GM12878 (cell line): ENCODE measurements at regions not wholly inside any gene's neighbourhood (a gene's known extent, or its start where the extent isn't known, plus 50 kb on each side); places are given as distances from the start of the nearest gene placed in this dataset.

ENCODE experiments used
- ATAC-seq: fragments of 200-7000 bp; cut with Tn5 transposase; 3 replicates; pipeline ENCODE4 v1.9.1; 2020; ENCODE audit warnings: mild to moderate bottlenecking, moderate library complexity
- BruUV-seq: library from RNA; stranded (reverse); fragments of 400-500 nt; replicated peaks from 2 replicates; lab custom pipeline; 2021; lab: Mats Ljungman, UMichigan
- CTCF ChIA-PET: fragments of 300-600 bp; sonication (Branson Sonifier 250); formaldehyde crosslinking; extraction: SDS; loops from one replicate; lab custom pipeline; 2021; ENCODE audit warnings: inconsistent platforms; lab: Yijun Ruan, JAX
- POLR2A ChIA-PET: fragments of 350-600 bp; formaldehyde crosslinking; extraction: SDS; loops from one replicate; lab custom pipeline; 2021; ENCODE audit warnings: inconsistent platforms; lab: Charles Lee
- RAD21 ChIA-PET: fragments of 300-600 bp; sonication (Branson Sonifier 250); formaldehyde crosslinking; loops from one replicate; lab custom pipeline; 2023; ENCODE audit warnings: antibody characterized with exemption; ENCODE audit not compliant: unreplicated experiment; lab: Charles Lee
- SMC1A ChIA-PET: fragments of 300-600 bp; sonication (Branson Sonifier 250); formaldehyde crosslinking; loops from one replicate; lab custom pipeline; 2023; ENCODE audit not compliant: unreplicated experiment, uncharacterized antibody; lab: Charles Lee
- DNase-seq: peaks from one replicate; pipeline ENCODE4 v3.0.0-alpha.2; 2011; ENCODE audit warnings: low read depth, low spot score
- FAIRE-seq: peaks from 3 replicates; lab custom pipeline; 2011; peaks lifted over from hg19 to GRCh38; lab: Jason Lieb, UNC
- H2AFZ ChIP-seq: 2 replicates; pipeline ENCODE4 v1.6.0; 2011; ENCODE audit warnings: low read depth, low read length, control low read depth; ENCODE audit not compliant: control insufficient read depth
- H3K27ac ChIP-seq: 2 replicates; pipeline ENCODE4 v1.5.1; 2011; ENCODE audit warnings: control low read depth; ENCODE audit not compliant: control insufficient read depth, insufficient read depth
- H3K27me3 ChIP-seq, 2 experiments: replicated peaks in 1 of 2; 2 replicates each; pipeline versions ENCODE4 v1.6.0 to v1.6.1; 2011; ENCODE audit warnings: low read length in 1 of 2; ENCODE audit not compliant: control insufficient read depth in 2 of 2, insufficient read depth in 2 of 2
- H3K36me3 ChIP-seq, 2 experiments: 2 replicates each; pipeline ENCODE4 v1.5.1; 2011; ENCODE audit warnings: low read length in 1 of 2; ENCODE audit not compliant: control insufficient read depth in 2 of 2, insufficient read depth in 2 of 2
- H3K4me1 ChIP-seq: 2 replicates; pipeline ENCODE4 v1.6.1; 2011; ENCODE audit warnings: mild to moderate bottlenecking, low read length, moderate library complexity, mixed read lengths; ENCODE audit not compliant: control insufficient read depth, insufficient read depth
- H3K4me2 ChIP-seq: 2 replicates; pipeline ENCODE4 v1.6.0; 2011; ENCODE audit warnings: control low read depth; ENCODE audit not compliant: control insufficient read depth, insufficient read depth
- H3K4me3 ChIP-seq: fragments of 200-600 bp; sonication (generic); 2 replicates; pipeline ENCODE4 v1.5.1; 2016
- H3K79me2 ChIP-seq: 2 replicates; pipeline ENCODE4 v1.6.0; 2011; ENCODE audit warnings: low read length; ENCODE audit not compliant: control insufficient read depth, insufficient read depth
- H3K9ac ChIP-seq: 2 replicates; pipeline ENCODE4 v1.8.0; 2011; ENCODE audit warnings: low read length, control low read depth, mixed read lengths; ENCODE audit not compliant: control insufficient read depth, insufficient read depth
- H3K9me3 ChIP-seq: replicated peaks from 3 replicates; pipeline ENCODE4 v1.5.1; 2011; ENCODE audit warnings: mild to moderate bottlenecking, low read length; ENCODE audit not compliant: control insufficient read depth, insufficient read depth
- H4K20me1 ChIP-seq: 2 replicates; pipeline ENCODE4 v1.6.0; 2011; ENCODE audit not compliant: control insufficient read depth, insufficient read depth
- ATF7 ChIP-seq: fragments of 450-650 bp; IDR thresholded peaks from 2 replicates; pipeline ENCODE4 v1.6.1; 2016; ENCODE audit warnings: low read depth, mild to moderate bottlenecking
- BCL3 ChIP-seq: IDR thresholded peaks from 2 replicates; pipeline ENCODE4 v1.6.1; 2011; ENCODE audit warnings: borderline replicate concordance, low read depth, mild to moderate bottlenecking, moderate library complexity, low read length; ENCODE audit not compliant: insufficient read depth, poor library complexity, severe bottlenecking
- BRCA1 ChIP-seq: IDR thresholded peaks from 2 replicates; pipeline ENCODE4 v1.6.1; 2011; ENCODE audit warnings: low read depth, low read length, improper control_type of control experiment
- EED ChIP-seq: sonication (generic); IDR thresholded peaks from 2 replicates; pipeline ENCODE4 v1.6.1; 2016; ENCODE audit warnings: antibody characterized with exemption, low read depth
- ETV6 ChIP-seq, 2 experiments: fragments of 450-650 bp in 1 of 2; IDR thresholded peaks in 1 of 2; conservative IDR thresholded peaks in 1 of 2; 2 replicates each; pipeline ENCODE4 v1.6.1; 2014; ENCODE audit warnings: antibody characterized with exemption in 1 of 2, borderline replicate concordance in 1 of 2, low read depth in 1 of 2, mild to moderate bottlenecking in 1 of 2, moderate library complexity in 1 of 2
- MTA2 ChIP-seq: fragments of 450-650 bp; IDR thresholded peaks from 2 replicates; pipeline ENCODE4 v1.6.1; 2016; ENCODE audit warnings: low read depth, mild to moderate bottlenecking, moderate library complexity
- NFYB ChIP-seq: IDR thresholded peaks from 2 replicates; pipeline ENCODE4 v1.6.1; 2011; ENCODE audit warnings: low read depth, mild to moderate bottlenecking, low read length, improper control_type of control experiment, moderate library complexity; ENCODE audit not compliant: insufficient read depth
- PAX5 ChIP-seq: IDR thresholded peaks from 2 replicates; pipeline ENCODE4 v1.6.1; 2011; ENCODE audit warnings: low read depth, low read length, borderline replicate concordance
- PAX8 ChIP-seq: fragments of 450-650 bp; IDR thresholded peaks from 2 replicates; pipeline ENCODE4 v1.6.1; 2017; ENCODE audit warnings: mild to moderate bottlenecking, moderate library complexity
- RUNX3 ChIP-seq: IDR thresholded peaks from 2 replicates; pipeline ENCODE4 v1.6.1; 2012; ENCODE audit warnings: low read length, inconsistent platforms
- TCF7 ChIP-seq: IDR thresholded peaks from 2 replicates; pipeline ENCODE4 v1.6.1; 2014; ENCODE audit warnings: antibody characterized with exemption, borderline replicate concordance
- WGBS: methylation state at CpG from one replicate; pipeline ENCODE4 v1.1.6; 2016; ENCODE audit warnings: low lambda C conversion rate; ENCODE audit not compliant: insufficient replicate concordance, insufficient coverage; ENCODE audit errors: missing lambda C conversion rate; 5-methylcytosine and 5-hydroxymethylcytosine counted together
- in situ Hi-C: fragments of 300-500 bp; cut with MboI; formaldehyde crosslinking; loops from 9 replicates; pipeline ENCODE4 v1.14.3; 2018; ENCODE audit warnings: mixed read lengths
- intact Hi-C: fragments of 100-400 bp; cut with micrococcal nuclease; formaldehyde crosslinking; loops from one replicate; pipeline ENCODE4 v1.14.2; 2022; ENCODE audit not compliant: unreplicated experiment
- TF ChIP-seq, protein P1 (sequence below): fragments of 450-650 bp; formaldehyde crosslinking; IDR thresholded peaks from 2 replicates; pipeline ENCODE4 v1.4.0; 2022; ENCODE audit warnings: mild to moderate bottlenecking, moderate library complexity
- TF ChIP-seq, protein P2 (sequence below): fragments of 450-650 bp; IDR thresholded peaks from 2 replicates; pipeline ENCODE4 v1.6.1; 2017; ENCODE audit warnings: borderline replicate concordance
- TF ChIP-seq, protein P3 (sequence below): fragments of 450-650 bp; IDR thresholded peaks from 2 replicates; pipeline ENCODE4 v1.6.1; 2017; ENCODE audit warnings: mild to moderate bottlenecking, moderate library complexity

DNA sequence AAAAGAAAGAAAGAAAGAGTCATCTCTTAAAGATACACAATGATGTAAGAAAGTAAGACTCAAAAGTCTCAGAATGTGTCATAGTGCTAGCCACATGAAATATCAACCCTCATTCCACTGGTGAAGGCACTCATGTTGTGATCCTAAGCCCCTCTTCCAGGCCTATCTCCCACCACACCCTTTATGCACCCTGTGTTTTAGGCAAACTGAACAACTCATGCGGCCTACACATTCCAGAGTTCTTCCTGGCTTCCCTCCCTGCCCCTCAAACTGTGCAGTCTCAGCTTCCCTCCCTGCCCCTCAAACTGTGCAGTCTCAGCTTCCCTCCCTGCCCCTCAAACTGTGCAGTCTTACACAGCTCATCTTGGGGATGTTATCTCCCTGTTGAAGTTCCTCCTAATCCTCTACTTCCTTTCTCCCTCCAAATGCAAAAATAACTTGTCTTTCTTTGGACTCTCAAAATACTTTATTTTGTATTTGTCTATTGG lies 69.0 kb upstream of the FNDC3B start:
- H3K79me2 ChIP-seq, result no peaks in the 10 kb centered on the region
- no peaks in the 10 kb centered on the region for H3K27me3 ChIP-seq
- H3K27ac ChIP-seq, result no peak overlapping the region
- ChIA-PET RAD21 (interaction anchor here (0.7 kb wide), 1 partner anchor 14 kb away, joined by 3 read pairs; no protein-coding TSS in a partner anchor), CTCF (no interaction called here), POLR2A (no interaction called here), SMC1A (no interaction called here)
- no peak for DNase-seq
- no peaks in the 10 kb centered on the region for H3K36me3 ChIP-seq
- no peaks in the 10 kb centered on the region for H3K4me1 ChIP-seq
- H3K9ac ChIP-seq, result no peak overlapping the region
- in situ Hi-C loops (no loop called here), intact Hi-C loops (no loop called here)
- no peak overlapping the region for H2AFZ ChIP-seq
- H3K4me3 ChIP-seq, result no peak overlapping the region
- 88% methylated on average over 1 of the region's 1 CpG for WGBS
- BruUV-seq, result no TSS peak
- FAIRE-seq, result no peak
- ATAC-seq, result peak; percentile 69
- H3K9me3 ChIP-seq, result no peaks in the 10 kb centered on the region; the same call in 1 of the 3 replicates
- no peaks in the 10 kb centered on the region for H4K20me1 ChIP-seq
- H3K4me2 ChIP-seq, result no peak overlapping the region
- no peak for TF ChIP-seq NFYB
- no peak for TF ChIP-seq PAX8
- peak; percentile 55; the same call in 1 of the 2 replicates for TF ChIP-seq TCF7
- no peak for TF ChIP-seq PAX5
- TF ChIP-seq BCL3, result no peak
- TF ChIP-seq, protein P1, sequence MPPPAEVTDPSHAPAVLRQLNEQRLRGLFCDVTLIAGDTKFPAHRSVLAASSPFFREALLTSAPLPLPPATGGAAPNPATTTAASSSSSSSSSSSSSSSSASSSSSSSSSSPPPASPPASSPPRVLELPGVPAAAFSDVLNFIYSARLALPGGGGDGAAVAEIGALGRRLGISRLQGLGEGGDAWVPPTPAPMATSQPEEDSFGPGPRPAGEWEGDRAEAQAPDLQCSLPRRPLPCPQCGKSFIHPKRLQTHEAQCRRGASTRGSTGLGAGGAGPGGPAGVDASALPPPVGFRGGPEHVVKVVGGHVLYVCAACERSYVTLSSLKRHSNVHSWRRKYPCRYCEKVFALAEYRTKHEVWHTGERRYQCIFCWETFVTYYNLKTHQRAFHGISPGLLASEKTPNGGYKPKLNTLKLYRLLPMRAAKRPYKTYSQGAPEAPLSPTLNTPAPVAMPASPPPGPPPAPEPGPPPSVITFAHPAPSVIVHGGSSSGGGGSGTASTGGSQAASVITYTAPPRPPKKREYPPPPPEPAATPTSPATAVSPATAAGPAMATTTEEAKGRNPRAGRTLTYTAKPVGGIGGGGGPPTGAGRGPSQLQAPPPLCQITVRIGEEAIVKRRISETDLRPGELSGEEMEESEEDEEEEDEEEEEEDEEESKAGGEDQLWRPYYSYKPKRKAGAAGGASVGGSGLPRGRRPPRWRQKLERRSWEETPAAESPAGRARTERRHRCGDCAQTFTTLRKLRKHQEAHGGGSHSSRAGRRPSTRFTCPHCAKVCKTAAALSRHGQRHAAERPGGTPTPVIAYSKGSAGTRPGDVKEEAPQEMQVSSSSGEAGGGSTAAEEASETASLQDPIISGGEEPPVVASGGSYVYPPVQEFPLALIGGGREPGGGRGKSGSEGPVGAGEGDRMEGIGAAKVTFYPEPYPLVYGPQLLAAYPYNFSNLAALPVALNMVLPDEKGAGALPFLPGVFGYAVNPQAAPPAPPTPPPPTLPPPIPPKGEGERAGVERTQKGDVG, result no peak
- TF ChIP-seq, protein P2, sequence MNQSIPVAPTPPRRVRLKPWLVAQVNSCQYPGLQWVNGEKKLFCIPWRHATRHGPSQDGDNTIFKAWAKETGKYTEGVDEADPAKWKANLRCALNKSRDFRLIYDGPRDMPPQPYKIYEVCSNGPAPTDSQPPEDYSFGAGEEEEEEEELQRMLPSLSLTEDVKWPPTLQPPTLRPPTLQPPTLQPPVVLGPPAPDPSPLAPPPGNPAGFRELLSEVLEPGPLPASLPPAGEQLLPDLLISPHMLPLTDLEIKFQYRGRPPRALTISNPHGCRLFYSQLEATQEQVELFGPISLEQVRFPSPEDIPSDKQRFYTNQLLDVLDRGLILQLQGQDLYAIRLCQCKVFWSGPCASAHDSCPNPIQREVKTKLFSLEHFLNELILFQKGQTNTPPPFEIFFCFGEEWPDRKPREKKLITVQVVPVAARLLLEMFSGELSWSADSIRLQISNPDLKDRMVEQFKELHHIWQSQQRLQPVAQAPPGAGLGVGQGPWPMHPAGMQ, result no peak
- no peak for TF ChIP-seq MTA2
- TF ChIP-seq EED, result peak; percentile 48; the same call in 1 of the 2 replicates
- no peak for TF ChIP-seq BRCA1
- TF ChIP-seq ETV6 (conservative IDR thresholded peaks at IDR 0.05 in 1 of 2, IDR thresholded peaks at IDR 0.05 in 1 of 2; ENCODE audit: borderline replicate concordance in 1 of 2, low read depth in 1 of 2), result no peak
- peak; percentile 44; the same call in 1 of the 2 replicates for TF ChIP-seq RUNX3
- TF ChIP-seq, protein P3, sequence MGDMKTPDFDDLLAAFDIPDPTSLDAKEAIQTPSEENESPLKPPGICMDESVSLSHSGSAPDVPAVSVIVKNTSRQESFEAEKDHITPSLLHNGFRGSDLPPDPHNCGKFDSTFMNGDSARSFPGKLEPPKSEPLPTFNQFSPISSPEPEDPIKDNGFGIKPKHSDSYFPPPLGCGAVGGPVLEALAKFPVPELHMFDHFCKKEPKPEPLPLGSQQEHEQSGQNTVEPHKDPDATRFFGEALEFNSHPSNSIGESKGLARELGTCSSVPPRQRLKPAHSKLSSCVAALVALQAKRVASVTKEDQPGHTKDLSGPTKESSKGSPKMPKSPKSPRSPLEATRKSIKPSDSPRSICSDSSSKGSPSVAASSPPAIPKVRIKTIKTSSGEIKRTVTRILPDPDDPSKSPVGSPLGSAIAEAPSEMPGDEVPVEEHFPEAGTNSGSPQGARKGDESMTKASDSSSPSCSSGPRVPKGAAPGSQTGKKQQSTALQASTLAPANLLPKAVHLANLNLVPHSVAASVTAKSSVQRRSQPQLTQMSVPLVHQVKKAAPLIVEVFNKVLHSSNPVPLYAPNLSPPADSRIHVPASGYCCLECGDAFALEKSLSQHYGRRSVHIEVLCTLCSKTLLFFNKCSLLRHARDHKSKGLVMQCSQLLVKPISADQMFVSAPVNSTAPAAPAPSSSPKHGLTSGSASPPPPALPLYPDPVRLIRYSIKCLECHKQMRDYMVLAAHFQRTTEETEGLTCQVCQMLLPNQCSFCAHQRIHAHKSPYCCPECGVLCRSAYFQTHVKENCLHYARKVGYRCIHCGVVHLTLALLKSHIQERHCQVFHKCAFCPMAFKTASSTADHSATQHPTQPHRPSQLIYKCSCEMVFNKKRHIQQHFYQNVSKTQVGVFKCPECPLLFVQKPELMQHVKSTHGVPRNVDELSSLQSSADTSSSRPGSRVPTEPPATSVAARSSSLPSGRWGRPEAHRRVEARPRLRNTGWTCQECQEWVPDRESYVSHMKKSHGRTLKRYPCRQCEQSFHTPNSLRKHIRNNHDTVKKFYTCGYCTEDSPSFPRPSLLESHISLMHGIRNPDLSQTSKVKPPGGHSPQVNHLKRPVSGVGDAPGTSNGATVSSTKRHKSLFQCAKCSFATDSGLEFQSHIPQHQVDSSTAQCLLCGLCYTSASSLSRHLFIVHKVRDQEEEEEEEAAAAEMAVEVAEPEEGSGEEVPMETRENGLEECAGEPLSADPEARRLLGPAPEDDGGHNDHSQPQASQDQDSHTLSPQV, result no peak
- TF ChIP-seq ATF7, result no peak
